ENCODE measurements at regions not wholly inside any gene's neighbourhood (a gene's known extent, or its start where the extent isn't known, plus 50 kb on each side); places are given as distances from the start of the nearest gene placed in this dataset.

- no peaks in the 10 kb centered on the region for H4K20me1 ChIP-seq (ENCODE audit: insufficient read depth, low read length, poor library complexity, severe bottlenecking)
- no peak for TF ChIP-seq CTCF (conservative IDR thresholded peaks at IDR 0.05; ENCODE audit: low read length)
- TF ChIP-seq EZH2phosphoT487 (IDR thresholded peaks at IDR 0.05; ENCODE audit: borderline replicate concordance) = no peak
- no peaks in the 10 kb centered on the region for H3K4me1 ChIP-seq (ENCODE audit: insufficient read depth, low read length, poor library complexity, severe bottlenecking)
- no peak overlapping the region for H2AFZ ChIP-seq (ENCODE audit: low read length)
- no peak overlapping the region for H3K4me2 ChIP-seq (ENCODE audit: low read depth, low read length, poor library complexity, severe bottlenecking)
- H3K27me3 ChIP-seq (ENCODE audit: insufficient read depth, low read length, poor library complexity, severe bottlenecking) = no peaks in the 10 kb centered on the region
- no peaks in the 10 kb centered on the region for H3K9me3 ChIP-seq (ENCODE audit: insufficient read depth, low read depth, low read length)
- no peaks in the 10 kb centered on the region for H3F3A ChIP-seq (ENCODE audit: low read depth)
- H3K9ac ChIP-seq (ENCODE audit: low read depth, low read length, poor library complexity, severe bottlenecking) = no peak overlapping the region
- no peak overlapping the region for H3K4me3 ChIP-seq (ENCODE audit: low read length, poor library complexity, severe bottlenecking)
- no peaks in the 10 kb centered on the region for H3K9me2 ChIP-seq (replicated peaks; ENCODE audit: low read depth, low read length)
- no peaks in the 10 kb centered on the region for H3K79me2 ChIP-seq (ENCODE audit: insufficient read depth, low read length)
- no peaks in the 10 kb centered on the region for H3K36me3 ChIP-seq (ENCODE audit: insufficient read depth, low read length)
These were observed 427.5 kb upstream of the HSF2 start for GRCh38 chr6:121971931-121972335.

- no peaks in the 10 kb centered on the region for H3K79me2 ChIP-seq (ENCODE audit: insufficient read depth, low read length)
- no peaks in the 10 kb centered on the region for H3K36me3 ChIP-seq (ENCODE audit: insufficient read depth, low read length)
- H3K27me3 ChIP-seq (ENCODE audit: insufficient read depth, low read length, poor library complexity, severe bottlenecking) = no peaks in the 10 kb centered on the region
These were observed 414.5 kb upstream of the HSF2 start for GRCh38 chr6:121984956-121985355.

GRCh38 chr6:121993362-121993761 is 406.1 kb upstream of the HSF2 start:
- no peaks in the 10 kb centered on the region for H3F3A ChIP-seq (ENCODE audit: low read depth)
- no peaks in the 10 kb centered on the region for H3K79me2 ChIP-seq (ENCODE audit: insufficient read depth, low read length)
- H3K4me1 ChIP-seq (ENCODE audit: insufficient read depth, low read length, poor library complexity, severe bottlenecking) = no peaks in the 10 kb centered on the region
- H3K4me2 ChIP-seq (ENCODE audit: low read depth, low read length, poor library complexity, severe bottlenecking) = no peak overlapping the region
- no peaks in the 10 kb centered on the region for H3K9me3 ChIP-seq (ENCODE audit: insufficient read depth, low read depth, low read length)
- no peak for TF ChIP-seq CTCF (conservative IDR thresholded peaks at IDR 0.05; ENCODE audit: low read length)
- no peak for TF ChIP-seq EZH2phosphoT487 (IDR thresholded peaks at IDR 0.05; ENCODE audit: borderline replicate concordance)
- no peaks in the 10 kb centered on the region for H3K9me2 ChIP-seq (replicated peaks; ENCODE audit: low read depth, low read length)
- no peak overlapping the region for H3K4me3 ChIP-seq (ENCODE audit: low read length, poor library complexity, severe bottlenecking)
- no peak overlapping the region for H3K9ac ChIP-seq (ENCODE audit: low read depth, low read length, poor library complexity, severe bottlenecking)
- no peak overlapping the region for H2AFZ ChIP-seq (ENCODE audit: low read length)
- H3K36me3 ChIP-seq (ENCODE audit: insufficient read depth, low read length) = no peaks in the 10 kb centered on the region
- H3K27me3 ChIP-seq (ENCODE audit: insufficient read depth, low read length, poor library complexity, severe bottlenecking) = no peaks in the 10 kb centered on the region
- H4K20me1 ChIP-seq (ENCODE audit: insufficient read depth, low read length, poor library complexity, severe bottlenecking) = no peaks in the 10 kb centered on the region

More at GRCh38 chr6:121984956-121985355, 414.5 kb upstream of the HSF2 start:
- H2AFZ ChIP-seq (ENCODE audit: low read length) = no peak overlapping the region
- no peak overlapping the region for H3K9ac ChIP-seq (ENCODE audit: low read depth, low read length, poor library complexity, severe bottlenecking)
- no peaks in the 10 kb centered on the region for H3F3A ChIP-seq (ENCODE audit: low read depth)
- H3K9me3 ChIP-seq (ENCODE audit: insufficient read depth, low read depth, low read length) = no peaks in the 10 kb centered on the region
- no peak overlapping the region for H3K4me3 ChIP-seq (ENCODE audit: low read length, poor library complexity, severe bottlenecking)
- H3K4me2 ChIP-seq (ENCODE audit: low read depth, low read length, poor library complexity, severe bottlenecking) = no peak overlapping the region
- no peaks in the 10 kb centered on the region for H3K4me1 ChIP-seq (ENCODE audit: insufficient read depth, low read length, poor library complexity, severe bottlenecking)
- no peaks in the 10 kb centered on the region for H4K20me1 ChIP-seq (ENCODE audit: insufficient read depth, low read length, poor library complexity, severe bottlenecking)
- TF ChIP-seq EZH2phosphoT487 (IDR thresholded peaks at IDR 0.05; ENCODE audit: borderline replicate concordance) (no peak), CTCF (conservative IDR thresholded peaks at IDR 0.05; ENCODE audit: low read length) (no peak)
- H3K9me2 ChIP-seq (replicated peaks; ENCODE audit: low read depth, low read length) = no peaks in the 10 kb centered on the region

Measured in Loucy (cell line).